ENCODE measurements at regions not wholly inside any gene's neighbourhood (a gene's known extent, or its start where the extent isn't known, plus 50 kb on each side); places are given as distances from the start of the nearest gene placed in this dataset.

DNA sequence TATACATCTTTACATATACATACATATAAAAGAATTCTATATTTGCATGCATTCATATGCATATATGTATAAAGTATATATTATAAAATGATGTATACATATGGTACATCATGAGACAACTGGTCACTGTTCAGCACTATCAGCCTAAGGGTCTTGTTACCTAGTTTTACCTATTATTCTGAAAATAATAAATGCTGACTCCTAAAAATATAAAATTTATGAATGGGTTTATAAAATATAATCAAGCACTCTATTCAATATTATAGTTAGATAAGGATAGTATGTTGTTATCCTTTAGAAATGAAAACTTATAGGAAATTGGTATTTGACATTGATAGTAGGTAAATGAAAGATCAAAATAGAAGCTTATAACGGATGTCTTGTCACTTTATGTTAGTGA, 324.2 kb downstream of the GBA3 start:
- Histone ChIP-seq H3K27ac (ENCODE audit: low read depth in 2 of 2, low read length in 2 of 2) (no peak overlapping the region), H3K36me3 (ENCODE audit: control insufficient read depth in 2 of 3, insufficient read depth in 3 of 3, low read length in 3 of 3) (no peaks in the 10 kb centered on the region), H3K4me3 (ENCODE audit: low read length in 3 of 3) (no peak overlapping the region), H3K9me3 (ENCODE audit: control insufficient read depth in 2 of 3, insufficient read depth in 1 of 3, low read length in 3 of 3) (no peaks in the 10 kb centered on the region), H3K4me1 (ENCODE audit: control insufficient read depth in 2 of 3, insufficient read depth in 2 of 3, low read depth in 1 of 3, low read length in 3 of 3) (no peaks in the 10 kb centered on the region), H3K9ac (ENCODE audit: low read length in 3 of 3) (no peak overlapping the region), H3K27me3 (ENCODE audit: control insufficient read depth, insufficient read depth, low read length) (no peaks in the 10 kb centered on the region)
- FAIRE-seq (no peak), DNase-seq (no peak)
- intact Hi-C loops (cut with DNase I) = no loop called here
- TF ChIP-seq, protein P1, sequence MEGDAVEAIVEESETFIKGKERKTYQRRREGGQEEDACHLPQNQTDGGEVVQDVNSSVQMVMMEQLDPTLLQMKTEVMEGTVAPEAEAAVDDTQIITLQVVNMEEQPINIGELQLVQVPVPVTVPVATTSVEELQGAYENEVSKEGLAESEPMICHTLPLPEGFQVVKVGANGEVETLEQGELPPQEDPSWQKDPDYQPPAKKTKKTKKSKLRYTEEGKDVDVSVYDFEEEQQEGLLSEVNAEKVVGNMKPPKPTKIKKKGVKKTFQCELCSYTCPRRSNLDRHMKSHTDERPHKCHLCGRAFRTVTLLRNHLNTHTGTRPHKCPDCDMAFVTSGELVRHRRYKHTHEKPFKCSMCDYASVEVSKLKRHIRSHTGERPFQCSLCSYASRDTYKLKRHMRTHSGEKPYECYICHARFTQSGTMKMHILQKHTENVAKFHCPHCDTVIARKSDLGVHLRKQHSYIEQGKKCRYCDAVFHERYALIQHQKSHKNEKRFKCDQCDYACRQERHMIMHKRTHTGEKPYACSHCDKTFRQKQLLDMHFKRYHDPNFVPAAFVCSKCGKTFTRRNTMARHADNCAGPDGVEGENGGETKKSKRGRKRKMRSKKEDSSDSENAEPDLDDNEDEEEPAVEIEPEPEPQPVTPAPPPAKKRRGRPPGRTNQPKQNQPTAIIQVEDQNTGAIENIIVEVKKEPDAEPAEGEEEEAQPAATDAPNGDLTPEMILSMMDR (IDR thresholded peaks at IDR 0.05; ENCODE audit: borderline replicate concordance, extremely low read depth, insufficient read depth) = no peak

DNA sequence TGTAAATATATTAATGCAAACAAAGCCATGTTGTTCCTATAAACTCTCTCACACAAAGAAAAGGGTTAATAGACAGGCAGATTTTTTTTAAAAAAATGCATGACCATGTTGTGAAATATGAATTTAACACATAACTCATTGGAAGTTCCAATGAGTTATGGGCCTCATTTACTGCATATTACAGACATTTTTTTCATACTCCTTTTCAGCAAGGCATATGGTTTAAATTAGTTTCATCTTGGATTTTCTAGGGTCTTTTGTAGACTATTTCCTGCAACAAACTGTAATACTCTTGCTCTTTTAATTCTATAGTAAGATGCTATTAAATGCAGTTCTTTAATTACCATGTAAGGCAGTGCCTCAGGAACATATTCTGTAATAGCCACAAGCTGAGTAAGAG, 323.1 kb downstream of the GBA3 start:
- H3K9ac ChIP-seq (ENCODE audit: low read length in 3 of 3) = no peak overlapping the region
- DNase-seq = no peak
- H3K9me3 ChIP-seq (ENCODE audit: control insufficient read depth in 2 of 3, insufficient read depth in 1 of 3, low read length in 3 of 3) = no peaks in the 10 kb centered on the region
- H3K4me3 ChIP-seq (ENCODE audit: low read length in 3 of 3) = no peak overlapping the region
- intact Hi-C loops (cut with DNase I) = no loop called here
- H3K4me1 ChIP-seq (ENCODE audit: control insufficient read depth in 2 of 3, insufficient read depth in 2 of 3, low read depth in 1 of 3, low read length in 3 of 3) = no peaks in the 10 kb centered on the region
- FAIRE-seq = no peak
- no peaks in the 10 kb centered on the region for H3K36me3 ChIP-seq (ENCODE audit: control insufficient read depth in 2 of 3, insufficient read depth in 3 of 3, low read length in 3 of 3)
- H3K27me3 ChIP-seq (ENCODE audit: control insufficient read depth, insufficient read depth, low read length) = no peaks in the 10 kb centered on the region
- TF ChIP-seq, protein P1 (IDR thresholded peaks at IDR 0.05; ENCODE audit: borderline replicate concordance, extremely low read depth, insufficient read depth) = no peak
- no peak overlapping the region for H3K27ac ChIP-seq (ENCODE audit: low read depth in 2 of 2, low read length in 2 of 2)

DNA sequence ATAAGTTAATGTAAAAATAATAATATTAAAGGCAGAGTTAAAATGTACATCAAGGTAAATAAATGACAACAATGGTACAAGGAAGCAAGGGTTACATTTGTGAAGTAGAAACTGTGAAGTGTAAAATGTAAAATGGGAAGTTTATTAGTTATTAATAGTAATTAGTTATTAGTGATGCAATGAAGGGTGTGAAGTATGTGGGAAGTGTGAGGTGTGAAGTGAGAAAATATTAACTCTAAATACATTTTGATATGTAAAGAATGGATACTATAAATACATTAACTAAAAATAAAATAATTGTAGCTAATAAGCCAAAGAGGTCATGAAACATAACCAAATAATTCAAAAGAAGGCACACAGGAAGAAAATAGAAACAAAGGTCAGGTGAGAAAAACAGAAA, 316.4 kb downstream of the GBA3 start:
- Histone ChIP-seq H3K27ac (ENCODE audit: low read depth in 2 of 2, low read length in 2 of 2) (no peak overlapping the region), H3K9ac (ENCODE audit: low read length in 3 of 3) (no peak overlapping the region), H3K36me3 (ENCODE audit: control insufficient read depth in 2 of 3, insufficient read depth in 3 of 3, low read length in 3 of 3) (no peaks in the 10 kb centered on the region), H3K4me3 (ENCODE audit: low read length in 3 of 3) (no peak overlapping the region), H3K9me3 (ENCODE audit: control insufficient read depth in 2 of 3, insufficient read depth in 1 of 3, low read length in 3 of 3) (no peaks in the 10 kb centered on the region), H3K4me1 (ENCODE audit: control insufficient read depth in 2 of 3, insufficient read depth in 2 of 3, low read depth in 1 of 3, low read length in 3 of 3) (no peaks in the 10 kb centered on the region), H3K27me3 (ENCODE audit: control insufficient read depth, insufficient read depth, low read length) (no peaks in the 10 kb centered on the region)
- TF ChIP-seq, protein P1 (IDR thresholded peaks at IDR 0.05; ENCODE audit: borderline replicate concordance, extremely low read depth, insufficient read depth) = no peak
- intact Hi-C loops (cut with DNase I) = no loop called here
- FAIRE-seq = no peak
- no peak for DNase-seq

DNA sequence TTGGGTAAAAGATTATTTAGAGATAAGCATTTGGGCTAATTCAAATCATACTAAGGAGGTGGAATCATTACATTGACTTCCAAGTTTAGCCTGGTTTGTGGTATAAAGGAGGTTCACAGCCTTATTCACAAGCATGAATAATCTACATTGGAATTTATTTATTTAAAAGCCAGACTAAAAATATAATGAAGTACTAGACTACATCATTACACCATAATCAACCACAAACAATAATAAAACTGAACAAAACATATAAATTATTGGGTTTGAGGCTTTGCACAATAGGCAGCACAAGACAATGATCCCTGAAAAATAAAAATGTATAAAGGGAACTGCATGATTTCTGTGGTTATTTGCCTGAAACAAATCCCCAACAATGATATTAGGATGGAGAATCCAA, 314.0 kb downstream of the GBA3 start:
- H3K9ac ChIP-seq (ENCODE audit: low read length in 3 of 3) = no peak overlapping the region

More for the DNA sequence above, 314.0 kb downstream of the GBA3 start:
- Histone ChIP-seq H3K27me3 (ENCODE audit: control insufficient read depth, insufficient read depth, low read length) (no peaks in the 10 kb centered on the region), H3K9me3 (ENCODE audit: control insufficient read depth in 2 of 3, insufficient read depth in 1 of 3, low read length in 3 of 3) (no peaks in the 10 kb centered on the region), H3K4me1 (ENCODE audit: control insufficient read depth in 2 of 3, insufficient read depth in 2 of 3, low read depth in 1 of 3, low read length in 3 of 3) (no peaks in the 10 kb centered on the region), H3K27ac (ENCODE audit: low read depth in 2 of 2, low read length in 2 of 2) (no peak overlapping the region), H3K36me3 (ENCODE audit: control insufficient read depth in 2 of 3, insufficient read depth in 3 of 3, low read length in 3 of 3) (no peaks in the 10 kb centered on the region), H3K4me3 (ENCODE audit: low read length in 3 of 3) (no peak overlapping the region)
- TF ChIP-seq, protein P1 (IDR thresholded peaks at IDR 0.05; ENCODE audit: borderline replicate concordance, extremely low read depth, insufficient read depth) = no peak
- intact Hi-C loops (cut with DNase I) = no loop called here
- no peak for FAIRE-seq
- DNase-seq = no peak
